ENCODE measurements at regions not wholly inside any gene's neighbourhood (a gene's known extent, or its start where the extent isn't known, plus 50 kb on each side); places are given as distances from the start of the nearest gene placed in this dataset.
A peak's percentile ranks its signal among the peaks of the same experiment; 100 is the strongest.
"Not testable (repeated sequence)": the region's sequence is repeated elsewhere in the genome, so short reads cannot be mapped to it uniquely, and the experiment has no call there.

DNA sequence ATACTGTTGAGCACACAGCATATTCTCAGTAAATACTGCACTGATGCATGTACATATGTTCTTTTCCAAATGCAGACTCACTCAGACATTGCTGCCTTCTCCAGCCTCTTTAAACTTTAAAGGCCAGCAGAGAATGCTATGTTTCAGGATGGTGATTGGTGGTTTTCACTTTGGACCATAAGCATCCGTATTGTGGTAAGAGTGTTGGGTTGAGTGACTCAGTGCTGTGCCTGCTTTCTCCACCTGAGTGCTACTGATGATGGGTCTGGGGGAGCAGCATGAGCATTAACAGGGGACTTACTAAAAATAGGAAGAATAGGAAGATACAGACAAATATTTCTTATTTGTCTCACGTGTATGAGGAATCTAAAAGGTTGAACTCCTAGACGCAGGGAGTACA is 56.3 kb upstream of the ZNF92 start:
- DNase-seq = no peak
- ATAC-seq = no peak

DNA sequence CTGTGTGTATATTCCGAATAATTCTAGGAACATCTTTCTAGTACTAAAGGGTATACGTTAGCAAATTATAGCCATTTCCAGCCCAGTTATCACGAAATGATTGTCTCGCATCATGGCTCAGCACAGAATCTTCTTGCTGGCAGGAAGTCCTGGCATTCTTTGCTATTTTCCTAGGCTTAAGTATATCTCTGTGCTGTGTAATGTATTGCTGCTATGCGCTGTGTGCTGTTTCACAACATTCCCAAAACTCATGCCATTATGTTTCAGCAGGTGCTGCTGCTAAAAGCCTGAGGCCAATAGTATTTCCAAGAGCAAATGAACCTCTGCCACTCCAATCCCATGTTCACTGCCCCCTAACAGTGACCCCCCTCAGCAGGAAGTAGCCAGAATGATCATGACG is 62.9 kb upstream of the ZNF92 start:
- DNase-seq = no peak

GRCh38 chr7:65308300-65308678 is 65.4 kb upstream of the ZNF92 start:
- no peak for DNase-seq
- ATAC-seq = no peak

More for the DNA sequence above, 62.9 kb upstream of the ZNF92 start:
- ATAC-seq = no peak

- DNase-seq (peak; percentile 53), ATAC-seq (peak; percentile 52)
These were observed 65.9 kb upstream of the ZNF92 start for GRCh38 chr7:65307651-65308299.

DNA sequence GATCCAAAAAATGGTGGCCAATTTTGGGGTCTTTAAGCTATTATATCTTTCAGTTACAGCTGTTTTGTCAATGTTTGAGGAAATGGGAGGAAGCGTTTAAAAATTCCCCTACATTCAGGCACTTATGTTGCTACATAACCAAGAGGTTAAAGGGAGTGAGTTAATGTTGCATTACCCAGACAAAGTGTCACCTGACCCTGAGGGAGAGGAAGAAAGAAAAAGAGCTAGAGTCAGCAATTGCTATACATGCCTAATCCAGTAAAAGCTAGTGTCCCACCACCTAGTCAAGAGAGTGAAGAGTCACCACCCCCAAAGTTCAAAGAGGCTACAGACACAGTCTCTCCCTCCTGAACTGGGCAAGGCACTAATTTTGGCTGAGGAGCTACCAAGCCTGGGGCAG is 69.5 kb upstream of the ZNF92 start:
- DNase-seq (no peak), ATAC-seq (no peak)

GRCh38 chr7:65302883-65303282 is 70.8 kb upstream of the ZNF92 start:
- ATAC-seq = no peak
- DNase-seq = no peak

DNA sequence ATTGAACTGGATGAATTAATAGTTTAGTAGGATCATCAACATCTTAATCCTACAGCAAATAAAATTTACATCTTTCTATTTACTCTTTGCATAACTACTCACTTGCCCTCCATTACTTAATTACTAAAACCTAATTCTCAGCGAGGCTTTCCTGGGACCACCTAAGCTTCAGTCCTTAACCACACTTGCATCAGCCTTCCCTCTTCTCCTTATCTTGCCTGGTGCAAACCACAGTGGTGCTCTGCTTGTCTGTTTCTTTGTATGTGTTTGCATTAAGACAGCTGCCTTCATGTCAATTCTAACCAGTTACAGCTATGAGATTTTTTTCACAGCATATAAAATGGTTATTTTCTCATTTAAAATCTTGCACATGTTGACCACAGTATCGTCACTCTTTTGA is 72.6 kb upstream of the ZNF92 start:
- ATAC-seq (no peak), DNase-seq (no peak)

DNA sequence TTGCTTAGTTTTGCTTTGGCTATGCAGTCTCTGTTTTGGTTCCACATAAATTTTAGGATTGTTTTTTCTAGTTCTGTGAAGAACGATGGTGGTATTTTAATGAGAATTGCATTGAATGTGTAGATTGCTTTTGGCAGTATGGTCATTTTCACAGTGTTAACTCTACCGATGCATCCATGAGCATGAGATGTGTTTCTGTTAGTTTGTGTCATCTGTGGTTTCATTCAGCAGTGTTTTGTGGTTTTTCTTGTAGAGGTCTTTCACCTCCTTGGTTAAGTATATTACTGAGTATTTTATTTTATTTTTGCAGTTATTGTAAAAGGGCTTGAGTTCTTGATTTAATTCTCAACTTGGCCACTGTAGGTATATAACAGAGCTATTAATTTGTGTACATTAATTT is 78.2 kb upstream of the ZNF92 start:
- ATAC-seq = no peak

GRCh38 chr7:65290340-65290739 is 83.3 kb upstream of the ZNF92 start:
- not testable (repeated sequence) for DNase-seq, ATAC-seq

More for the DNA sequence above, 78.2 kb upstream of the ZNF92 start:
- no peak for DNase-seq

GRCh38 chr7:65287023-65287422 is 86.6 kb upstream of the ZNF92 start:
- no peak for ATAC-seq
- no peak for DNase-seq

DNA sequence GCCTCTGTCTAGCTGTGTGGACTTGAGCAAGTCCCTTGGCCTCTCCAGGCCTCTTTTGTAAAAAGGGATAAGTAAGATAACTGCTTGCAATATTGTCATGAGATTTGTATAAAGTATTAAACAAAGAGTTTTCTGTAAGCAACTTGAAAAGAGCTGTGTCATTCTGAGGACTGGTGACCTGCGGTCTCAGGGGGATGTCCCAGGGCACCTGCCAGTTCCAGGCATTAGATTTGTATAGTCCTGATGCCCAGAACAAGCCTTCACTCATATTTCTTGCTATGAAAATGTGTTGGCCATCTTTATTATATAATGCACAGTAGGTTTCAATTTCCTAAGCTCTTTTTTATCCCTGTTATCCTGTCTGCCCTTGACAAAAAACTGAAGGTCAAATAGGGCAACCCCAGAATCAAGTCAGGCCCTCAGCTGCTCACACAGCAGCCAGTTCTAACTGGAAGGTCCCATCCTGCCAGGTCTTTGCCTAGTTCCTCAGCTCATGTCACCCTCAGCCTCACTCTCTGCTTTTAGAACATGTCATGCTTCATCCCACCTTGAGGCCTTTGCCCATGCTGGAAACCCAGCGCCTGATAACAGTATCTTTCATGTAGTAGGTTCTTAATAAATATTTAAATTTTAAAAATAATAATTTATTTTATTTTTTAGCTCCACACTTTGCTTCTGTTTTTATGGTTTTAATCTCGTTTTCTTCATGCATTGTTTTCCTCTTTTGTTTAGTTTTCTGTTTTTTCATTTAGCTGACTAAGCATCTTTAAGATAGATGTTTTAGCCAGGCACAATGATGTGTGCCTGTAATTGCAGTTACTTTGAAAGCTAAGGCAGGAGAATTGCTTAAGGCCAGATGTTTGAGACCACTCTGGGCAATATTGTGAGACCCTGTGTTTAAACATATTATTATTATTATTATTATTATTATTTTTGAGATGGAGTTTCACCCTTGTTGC is 87.5 kb upstream of the ZNF92 start:
- ATAC-seq = no peak
- DNase-seq = no peak

GRCh38 chr7:65285241-65285640 is 88.4 kb upstream of the ZNF92 start:
- ATAC-seq = not testable (repeated sequence)

DNA sequence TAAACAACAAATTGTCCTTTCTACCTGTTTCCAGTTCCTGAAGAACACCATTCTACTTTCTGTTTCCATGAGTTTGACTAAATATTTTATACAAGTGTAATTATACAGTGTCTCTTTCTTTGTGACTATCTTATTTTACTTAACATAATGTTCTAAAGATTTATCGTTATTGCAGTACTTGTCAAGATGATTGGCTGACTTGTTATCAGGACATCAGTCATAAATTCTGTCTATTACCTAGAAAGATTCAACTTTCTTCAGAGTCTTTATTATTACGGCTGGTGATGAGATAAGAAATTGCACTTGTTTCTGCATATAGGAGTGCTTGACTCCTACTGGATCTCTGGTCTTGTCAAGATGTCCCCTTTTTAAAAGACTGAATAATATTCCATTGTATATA is 93.9 kb upstream of the ZNF92 start:
- no peak for ATAC-seq

More at GRCh38 chr7:65285241-65285640, 88.4 kb upstream of the ZNF92 start:
- not testable (repeated sequence) for DNase-seq

GRCh38 chr7:65276822-65277221 is 96.8 kb upstream of the ZNF92 start:
- ATAC-seq (no peak), DNase-seq (no peak)

More for the DNA sequence above, 93.9 kb upstream of the ZNF92 start:
- DNase-seq = no peak

GRCh38 chr7:65271502-65271901 is 102.2 kb upstream of the ZNF92 start:
- DNase-seq, ATAC-seq: not testable (repeated sequence)

GRCh38 chr7:65269150-65269856 is 104.4 kb upstream of the ZNF92 start:
- peak; percentile 80 for ATAC-seq
- peak; percentile 62 for DNase-seq

GRCh38 chr7:65268782-65269149 is 104.9 kb upstream of the ZNF92 start:
- ATAC-seq (no peak), DNase-seq (no peak)

DNA sequence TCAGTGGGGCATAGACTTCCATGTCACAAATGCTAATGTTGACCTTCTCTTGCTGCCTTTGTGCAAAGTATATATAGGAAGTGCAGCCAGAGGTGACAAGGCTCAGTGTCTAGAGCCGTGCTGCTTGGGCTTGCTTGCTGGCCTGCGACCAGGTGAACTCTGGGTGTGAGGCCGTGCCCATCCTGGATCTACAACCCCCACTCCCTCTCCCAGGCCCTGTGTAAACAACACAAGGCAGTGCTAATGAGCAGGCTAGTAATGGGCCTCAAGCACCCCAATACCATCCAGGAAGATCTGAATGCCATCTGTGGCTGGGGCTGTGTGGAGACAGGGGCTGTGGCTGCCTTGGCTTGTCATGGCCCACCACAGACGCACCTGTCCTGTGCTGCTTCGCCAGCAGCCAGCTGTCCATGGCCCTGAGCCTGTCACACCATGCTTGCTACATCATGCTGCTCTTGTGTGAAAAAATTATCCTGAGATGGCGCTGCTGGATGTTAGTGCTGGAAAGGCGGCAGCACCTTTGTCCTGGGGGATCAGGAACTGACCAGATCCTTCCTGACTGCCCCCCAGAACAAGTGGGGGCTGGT is 107.6 kb upstream of the ZNF92 start:
- DNase-seq (no peak), ATAC-seq (no peak)

GRCh38 chr7:65264258-65264657 is 109.4 kb upstream of the ZNF92 start:
- no peak for DNase-seq
- no peak for ATAC-seq

DNA sequence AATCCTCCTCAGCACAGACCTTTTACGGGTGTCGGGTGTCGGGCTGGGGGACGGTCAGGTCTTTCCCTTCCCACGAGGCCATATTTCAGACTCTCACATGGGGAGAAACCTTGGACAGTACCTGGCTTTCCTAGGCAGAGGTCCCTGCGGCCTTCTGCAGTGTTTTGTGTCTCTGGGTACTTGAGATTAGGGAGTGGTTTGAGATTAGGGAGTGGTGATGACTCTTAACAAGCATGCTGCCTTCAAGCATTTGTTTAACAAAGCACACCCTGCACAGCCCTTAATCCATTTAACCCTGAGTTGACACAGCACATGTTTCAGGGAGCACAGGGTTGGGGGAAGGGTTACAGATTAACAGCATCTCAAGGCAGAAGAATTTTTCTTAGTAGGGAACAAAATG is 113.0 kb upstream of the ZNF92 start:
- not testable (repeated sequence) for ATAC-seq, DNase-seq

DNA sequence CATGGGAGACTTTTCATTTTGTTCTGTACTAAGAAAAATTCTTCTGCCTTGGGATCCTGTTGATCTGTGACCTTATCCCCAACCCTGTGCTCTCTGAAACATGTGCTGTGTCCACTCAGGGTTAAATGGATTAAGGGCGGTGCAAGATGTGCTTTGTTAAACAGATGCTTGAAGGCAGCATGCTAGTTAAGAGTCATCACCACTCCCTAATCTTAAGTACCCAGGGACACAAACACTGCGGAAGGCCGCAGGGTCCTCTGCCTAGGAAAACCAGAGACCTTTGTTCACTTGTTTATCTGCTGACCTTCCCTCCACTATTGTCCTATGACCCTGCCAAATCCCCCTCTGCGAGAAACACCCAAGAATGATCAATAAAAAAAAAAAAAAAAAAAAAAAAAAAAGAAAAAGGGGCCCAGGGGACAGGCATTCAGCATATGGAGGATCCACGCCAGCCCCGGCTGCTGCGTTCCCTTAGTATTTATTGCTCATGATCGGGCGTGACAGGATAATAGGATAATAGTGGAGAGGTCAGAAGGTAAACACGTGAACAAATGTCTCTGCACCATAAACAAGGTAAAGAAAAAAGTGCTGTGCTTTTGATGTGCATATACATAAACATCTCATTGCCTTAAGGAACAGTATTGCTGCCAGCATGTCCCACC is 113.7 kb upstream of the ZNF92 start:
- ATAC-seq, DNase-seq: not testable (repeated sequence)

DNA sequence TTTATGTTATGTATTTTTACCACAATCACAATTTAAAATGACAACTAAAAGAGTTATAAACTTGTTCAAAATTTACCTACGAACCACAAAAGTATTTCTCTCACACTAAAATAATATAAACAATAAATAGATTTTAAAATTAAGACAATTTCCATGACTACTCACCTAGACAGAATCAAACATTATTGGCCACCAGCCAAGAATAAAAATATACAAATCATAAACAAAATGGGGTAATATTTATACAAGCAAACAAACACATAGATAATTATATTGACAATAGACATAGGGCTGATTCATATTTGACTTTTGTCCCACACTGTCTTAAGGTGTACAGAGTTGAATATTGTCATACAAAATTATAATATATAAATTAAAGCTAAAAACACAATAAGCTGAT is 119.6 kb upstream of the ZNF92 start:
- DNase-seq = no peak

More for the DNA sequence above, 119.6 kb upstream of the ZNF92 start:
- ATAC-seq = no peak

All from stimulated activated naive CD8-positive, alpha-beta T cell treated with anti-CD3 and anti-CD28 coated beads, Interleukin-15, Interleukin-2, amounts not matched to agents 100 U/mL and 50 U/mL, for 24 hours (primary cell).